ENCODE measurements at regions not wholly inside any gene's neighbourhood (a gene's known extent, or its start where the extent isn't known, plus 50 kb on each side); places are given as distances from the start of the nearest gene placed in this dataset.

- DNase-seq, result no peak
Measured at GRCh38 chr13:63578796-63579195, 2163.1 kb upstream of the PCDH20 start.

GRCh38 chr13:63567031-63567430 is 2151.4 kb upstream of the PCDH20 start:
- no peak for DNase-seq

GRCh38 chr13:63554157-63554556 is 2138.5 kb upstream of the PCDH20 start:
- DNase-seq, result no peak

DNA sequence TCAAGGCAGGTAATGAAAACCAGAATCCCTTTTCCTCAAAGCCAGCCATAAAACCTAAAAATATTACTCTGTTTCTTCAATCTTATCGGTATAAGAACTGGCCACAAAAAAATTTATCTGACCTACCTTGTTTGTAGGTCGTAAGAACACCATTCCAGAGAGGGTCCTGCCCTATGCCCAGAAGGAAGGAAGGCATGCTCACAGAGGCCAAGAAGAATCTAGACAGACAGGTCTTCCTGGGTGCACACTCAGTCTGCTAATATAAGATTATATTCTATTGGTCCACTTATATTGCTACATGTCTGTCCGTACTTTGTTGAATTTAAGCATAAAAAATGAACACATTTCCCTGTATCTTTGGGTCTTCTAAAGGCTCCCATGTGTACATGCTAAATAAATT is 2136.1 kb upstream of the PCDH20 start:
- no peak for DNase-seq

DNA sequence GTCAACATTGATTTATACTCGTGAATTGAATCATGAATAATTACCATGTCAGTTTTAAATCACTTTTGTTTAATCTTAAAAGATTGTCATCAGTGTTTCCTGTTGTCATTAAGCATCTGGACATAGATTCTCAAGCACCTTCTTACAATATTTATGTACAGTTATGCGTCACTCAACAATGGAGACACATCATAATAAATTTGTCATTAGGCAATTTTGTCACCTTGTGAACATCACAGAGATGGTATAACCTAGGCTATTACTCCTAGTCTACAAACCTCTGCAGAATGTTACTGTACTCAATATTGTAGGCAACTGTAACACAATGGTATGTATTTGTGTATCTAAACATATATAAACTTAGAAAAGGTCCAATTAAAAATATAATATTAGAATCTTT is 2130.9 kb upstream of the PCDH20 start:
- DNase-seq, result no peak

DNA sequence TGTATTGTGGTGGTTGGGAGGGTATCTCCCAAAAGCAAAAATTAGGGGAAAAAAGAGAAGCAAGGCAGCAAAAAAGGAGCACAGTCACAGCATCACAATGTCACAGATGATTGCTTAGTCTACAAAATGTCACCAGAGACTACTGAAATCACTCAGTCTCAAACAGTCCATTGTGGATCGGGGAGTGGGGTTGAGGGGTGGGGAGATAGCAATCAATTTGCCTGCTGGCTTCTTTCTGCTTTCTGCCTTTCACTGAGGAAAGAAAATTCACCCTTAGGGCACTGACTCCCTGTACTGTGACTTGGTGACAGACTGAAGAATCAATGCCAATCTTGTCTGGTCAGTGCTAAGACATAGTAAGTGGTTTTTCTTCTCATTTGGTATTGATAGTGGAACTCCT is 2127.1 kb upstream of the PCDH20 start:
- DNase-seq, result no peak

GRCh38 chr13:63541336-63541735 is 2125.7 kb upstream of the PCDH20 start:
- no peak for DNase-seq

- DNase-seq, result no peak
Measured at GRCh38 chr13:63540061-63540460, 2124.4 kb upstream of the PCDH20 start.

DNA sequence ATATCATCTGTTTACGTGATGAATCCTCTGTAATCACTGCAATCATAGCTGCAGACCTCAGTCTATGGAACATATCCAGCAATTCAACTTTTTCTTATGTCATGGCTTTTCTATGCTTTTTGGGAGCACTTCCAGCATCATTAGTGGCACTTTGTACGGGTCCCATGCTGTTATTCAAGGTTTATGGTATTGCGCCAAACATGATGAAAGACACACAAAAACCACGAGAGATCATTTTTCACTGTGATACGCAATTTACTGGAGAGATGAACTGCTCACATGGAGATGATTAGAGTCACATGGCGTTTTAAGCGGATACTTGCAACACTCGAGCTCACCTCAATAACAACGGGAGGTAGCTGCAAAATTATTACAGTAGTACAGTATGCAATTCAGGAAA is 2101.7 kb upstream of the PCDH20 start:
- DNase-seq, result no peak

DNA sequence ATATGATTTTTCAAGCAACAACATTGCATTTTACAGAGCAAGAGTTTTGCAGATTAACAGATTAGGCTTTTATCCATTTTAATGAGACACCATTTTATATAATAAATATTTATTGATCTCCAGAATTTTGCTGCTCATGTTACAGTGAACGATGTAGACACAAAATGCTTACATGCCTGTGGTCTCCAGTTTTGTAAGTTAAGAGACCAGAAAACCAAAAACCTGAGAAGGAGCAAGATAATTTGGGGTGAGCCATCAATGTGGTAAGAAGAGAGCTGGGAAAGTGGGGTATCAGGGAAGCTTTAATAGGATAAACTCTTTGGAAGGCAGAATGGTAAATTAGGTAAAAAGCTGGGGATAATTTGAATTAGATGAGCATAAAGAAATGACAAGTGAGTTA is 2100.5 kb upstream of the PCDH20 start:
- no peak for DNase-seq

GRCh38 chr13:63514886-63515285 is 2099.2 kb upstream of the PCDH20 start:
- DNase-seq, result no peak

- DNase-seq, result no peak
Measured at GRCh38 chr13:63512095-63512494, 2096.4 kb upstream of the PCDH20 start.

GRCh38 chr13:63501702-63502101 is 2086.1 kb upstream of the PCDH20 start:
- DNase-seq, result no peak

- DNase-seq, result no peak
Measured at GRCh38 chr13:63497601-63498000, 2082.0 kb upstream of the PCDH20 start.

- DNase-seq, result no peak
Measured at GRCh38 chr13:63492604-63493003, 2077.0 kb upstream of the PCDH20 start.

- DNase-seq, result no peak
Measured at GRCh38 chr13:63490149-63490548, 2074.5 kb upstream of the PCDH20 start.

DNA sequence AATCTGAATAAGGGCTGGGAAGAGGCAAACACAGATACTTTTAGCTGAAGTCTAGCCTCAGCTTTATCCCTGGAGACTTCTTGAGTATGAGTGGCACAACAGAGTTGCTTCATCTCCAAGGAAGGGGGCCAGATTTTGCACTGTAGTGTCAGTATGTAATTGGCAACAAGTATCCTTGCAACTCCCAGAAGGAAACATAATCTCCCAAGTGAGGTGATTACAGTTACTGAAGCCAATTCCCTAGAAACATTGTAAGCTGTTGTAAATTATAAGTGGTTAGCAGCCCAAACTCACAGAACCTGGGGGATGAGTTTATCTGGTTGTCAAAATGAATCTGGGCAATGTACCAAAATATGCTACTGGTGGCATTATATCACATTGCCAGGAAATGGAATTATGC is 2065.7 kb upstream of the PCDH20 start:
- DNase-seq, result no peak

DNA sequence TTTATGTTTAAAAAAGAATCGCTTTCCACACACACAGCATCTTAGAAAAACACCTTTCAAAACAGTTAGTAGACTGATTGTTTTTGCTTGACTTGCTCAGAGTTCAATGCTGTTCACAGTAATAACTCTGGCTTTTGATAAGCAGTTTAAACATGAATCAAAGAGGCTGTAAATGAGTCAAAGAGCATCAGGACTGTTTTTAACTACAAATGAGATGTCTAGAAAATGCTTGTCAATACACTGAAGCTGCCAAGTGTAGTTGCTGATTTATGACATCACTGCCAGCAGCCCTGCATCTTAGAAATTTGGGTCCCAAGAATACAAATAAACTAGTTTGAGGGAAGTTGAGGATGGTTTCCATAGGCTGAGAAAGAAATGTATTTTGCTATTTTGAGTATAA is 2057.1 kb upstream of the PCDH20 start:
- DNase-seq, result no peak

DNA sequence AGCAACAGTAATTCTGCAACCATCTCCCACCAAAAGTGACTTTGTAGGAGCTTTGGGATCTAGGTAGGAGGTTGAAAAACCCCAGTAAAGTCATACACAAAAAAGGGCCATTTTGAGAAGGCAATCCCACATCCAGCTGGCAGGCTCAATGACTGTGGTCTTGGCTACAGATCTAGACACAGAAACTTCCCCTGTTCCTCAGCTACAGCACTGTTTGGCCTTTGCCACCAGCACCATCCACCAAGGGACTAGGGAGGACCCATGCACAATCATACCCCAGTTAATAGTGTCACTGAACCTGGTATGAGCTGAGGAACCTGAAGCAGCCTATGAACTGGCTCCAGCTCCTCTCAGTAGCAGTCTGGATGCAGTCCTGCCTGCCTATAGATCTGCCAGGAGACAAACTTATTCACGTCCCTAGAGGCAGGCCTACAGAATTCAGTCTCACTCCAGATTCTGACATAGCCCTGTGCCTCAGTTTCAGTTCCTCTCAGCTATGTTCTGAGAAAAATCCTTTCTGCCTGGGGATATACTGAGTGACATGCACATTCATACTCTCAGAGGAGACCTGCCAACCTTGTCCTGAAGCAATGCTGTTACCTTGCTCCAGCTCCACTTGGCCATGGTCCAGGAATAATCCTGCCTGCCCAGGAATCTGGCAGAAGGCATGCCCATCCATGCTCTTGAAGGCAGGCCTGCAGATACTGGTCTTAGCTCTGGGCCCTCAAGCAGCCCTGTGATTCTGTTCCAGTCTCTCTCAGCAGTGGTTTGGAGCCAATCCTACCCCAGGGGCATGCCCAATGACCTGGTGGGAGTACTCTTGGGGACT is 2048.3 kb upstream of the PCDH20 start:
- DNase-seq, result no peak

- DNase-seq, result no peak
Measured at GRCh38 chr13:63460462-63461090, 2044.9 kb upstream of the PCDH20 start.

GRCh38 chr13:63457186-63457585 is 2041.5 kb upstream of the PCDH20 start:
- no peak for DNase-seq

GRCh38 chr13:63455938-63456337 is 2040.3 kb upstream of the PCDH20 start:
- DNase-seq, result no peak

GRCh38 chr13:63449550-63449949 is 2033.9 kb upstream of the PCDH20 start:
- no peak for DNase-seq

DNA sequence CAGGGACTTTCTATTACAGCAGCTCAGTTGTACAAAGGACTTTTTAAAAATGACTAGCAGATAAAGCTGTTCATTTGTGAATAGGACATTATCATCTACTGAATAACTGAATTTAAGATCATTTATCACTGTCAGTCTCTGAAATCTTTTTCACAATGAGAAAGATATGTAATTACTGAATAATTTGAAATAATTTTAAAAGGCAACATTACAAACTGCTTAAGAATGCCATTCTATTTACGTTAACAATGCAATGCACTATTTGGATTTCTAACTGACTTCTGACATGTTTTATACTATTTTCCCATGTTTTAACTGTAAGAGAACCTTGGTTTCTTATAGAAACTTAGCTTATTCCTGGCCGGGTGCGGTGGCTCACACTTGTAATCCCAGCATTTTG is 2033.0 kb upstream of the PCDH20 start:
- DNase-seq, result no peak

- DNase-seq, result no peak
Measured at GRCh38 chr13:63446329-63446728, 2030.7 kb upstream of the PCDH20 start.

Data from T-helper 1 cell (primary cell).